ENCODE measurements at regions not wholly inside any gene's neighbourhood (a gene's known extent, or its start where the extent isn't known, plus 50 kb on each side); places are given as distances from the start of the nearest gene placed in this dataset.

DNA sequence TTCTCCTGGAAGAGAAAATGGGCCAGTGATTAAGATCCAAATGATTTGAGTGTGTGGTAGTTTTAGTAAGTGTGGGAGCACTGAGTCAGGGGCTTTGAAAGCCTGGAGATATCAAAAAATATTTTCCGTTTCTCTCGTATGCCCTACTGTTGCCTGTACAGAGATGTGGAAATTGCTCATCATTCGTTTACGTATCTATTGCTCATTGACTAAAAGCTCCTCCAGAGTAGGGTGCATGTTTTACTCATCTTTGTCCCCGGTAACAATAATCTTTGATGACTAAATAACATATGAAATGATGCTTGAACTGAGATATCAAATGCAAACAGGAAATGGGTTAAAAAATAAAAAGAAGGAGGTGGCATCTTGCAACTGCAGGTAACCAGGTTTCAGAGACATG is 114.2 kb upstream of the FST start:
- no peak for DNase-seq (ENCODE audit: low read depth in 2 of 2)

DNA sequence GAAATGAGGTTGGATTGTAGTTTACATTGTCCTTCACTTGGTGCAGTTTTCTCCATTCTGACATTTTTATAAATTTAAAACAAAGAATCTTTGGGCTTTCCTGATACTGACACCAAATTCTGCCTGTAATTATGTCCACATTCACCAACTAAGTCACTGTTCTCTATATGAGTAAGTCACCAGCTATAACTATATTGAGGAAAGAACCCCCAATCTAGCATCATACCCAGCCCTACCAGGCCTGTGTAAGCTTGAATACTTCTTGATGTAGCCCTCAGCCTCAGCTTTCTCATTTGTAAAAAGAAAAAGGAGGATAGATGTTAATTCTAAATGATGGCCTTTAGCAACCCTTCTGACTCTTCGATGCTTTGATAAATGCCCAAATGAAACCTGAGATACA is 112.7 kb upstream of the FST start:
- no peak for DNase-seq (ENCODE audit: low read depth in 2 of 2)

DNA sequence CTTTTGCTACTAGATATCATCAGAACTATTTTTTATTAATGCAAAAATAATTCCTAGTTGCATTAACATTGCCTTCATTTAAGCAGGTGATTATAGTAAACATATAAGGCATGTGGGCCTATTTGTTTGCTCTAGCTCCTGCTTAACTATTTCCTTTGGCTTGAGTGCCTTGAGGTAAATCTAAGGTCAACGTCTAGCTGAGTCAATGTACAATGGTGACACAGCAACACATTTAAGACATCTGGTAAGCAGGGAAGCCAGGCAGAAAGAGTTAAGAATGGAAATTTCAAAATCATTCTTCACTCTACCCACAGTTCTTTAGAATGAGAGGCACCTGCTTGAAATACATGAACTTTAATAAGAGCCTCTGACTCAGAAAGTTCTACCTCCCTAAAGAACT is 111.9 kb upstream of the FST start:
- no peak for DNase-seq (ENCODE audit: low read depth in 2 of 2)

DNA sequence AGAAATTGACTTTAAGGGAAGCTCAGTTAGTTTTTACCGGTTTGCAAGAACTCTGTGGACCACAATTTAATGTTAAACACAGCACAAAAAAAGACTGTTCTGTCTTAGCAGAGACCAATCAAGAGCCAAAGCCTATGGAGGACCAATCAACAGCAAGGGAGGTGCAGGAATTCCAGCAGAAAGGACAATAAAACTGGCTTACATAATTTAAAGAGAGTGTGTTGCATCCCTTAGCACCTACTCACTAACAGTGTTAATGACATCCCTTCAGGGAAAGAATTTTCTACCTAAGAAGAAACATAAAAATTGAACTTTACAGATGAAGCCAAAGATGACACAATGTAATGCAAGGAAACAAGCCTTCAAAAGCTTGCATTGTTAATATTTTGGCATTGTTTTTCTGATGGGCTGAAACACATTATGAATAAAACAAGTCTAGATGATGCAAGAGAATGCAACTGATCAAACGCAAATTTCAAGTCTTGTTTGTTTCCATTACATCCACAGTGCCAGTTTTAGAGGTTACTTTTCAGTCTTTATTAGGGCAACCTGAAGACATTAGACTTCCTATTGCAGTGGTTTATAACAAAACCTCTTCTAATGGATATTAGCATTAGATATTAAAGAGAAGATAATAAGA is 111.3 kb upstream of the FST start:
- no peak for DNase-seq (ENCODE audit: low read depth in 2 of 2)

DNA sequence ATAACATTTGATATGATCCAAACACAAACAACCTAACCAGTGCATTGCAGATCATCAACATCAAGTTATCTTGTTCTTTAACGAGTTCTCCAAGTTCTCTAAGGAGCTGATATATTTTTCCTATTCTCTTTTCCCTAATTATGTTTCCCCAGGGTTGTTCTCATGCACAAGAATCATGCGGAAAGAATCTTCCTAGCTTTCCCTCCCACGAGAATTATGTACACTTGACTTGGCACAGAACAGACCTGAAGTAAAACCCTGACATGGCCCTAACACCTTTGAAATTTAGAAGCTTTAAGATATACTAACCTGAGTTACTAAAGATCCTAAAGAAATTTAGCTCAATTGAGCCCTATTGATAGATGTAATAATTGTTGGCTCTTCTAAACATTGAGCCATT is 110.7 kb upstream of the FST start:
- DNase-seq (ENCODE audit: low read depth in 2 of 2), result no peak

DNA sequence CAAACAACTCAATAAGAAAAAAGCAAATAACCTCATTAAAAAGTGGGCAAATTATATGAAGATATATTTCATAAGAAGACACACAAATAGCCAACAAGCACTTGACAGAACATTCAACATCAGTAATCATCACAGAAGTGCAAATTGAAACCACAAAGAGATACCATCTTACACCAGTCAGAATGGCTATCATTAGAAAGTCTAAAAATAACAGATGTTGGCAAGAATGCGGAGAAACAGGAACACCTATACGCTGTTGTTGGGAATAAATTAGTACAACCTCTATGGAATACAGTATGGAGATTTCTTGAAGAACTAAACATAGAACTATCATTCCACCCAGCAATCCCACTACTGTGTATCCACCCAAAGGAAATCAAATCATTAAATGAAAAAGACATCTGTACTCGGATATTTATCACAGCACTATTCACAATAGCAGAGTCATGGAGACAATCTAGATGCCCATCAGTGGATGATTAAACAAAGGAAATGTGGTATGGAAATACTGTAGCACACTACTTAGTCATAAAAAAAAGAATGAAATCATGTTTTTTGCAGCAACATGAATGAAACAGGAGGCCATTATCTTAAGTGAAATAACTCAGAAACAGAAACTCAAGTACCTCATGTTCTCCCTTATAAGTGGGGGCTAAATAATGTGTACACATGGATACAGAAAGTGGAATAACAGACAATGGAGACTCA is 106.8 kb upstream of the FST start:
- no peak for DNase-seq (ENCODE audit: low read depth in 2 of 2)

DNA sequence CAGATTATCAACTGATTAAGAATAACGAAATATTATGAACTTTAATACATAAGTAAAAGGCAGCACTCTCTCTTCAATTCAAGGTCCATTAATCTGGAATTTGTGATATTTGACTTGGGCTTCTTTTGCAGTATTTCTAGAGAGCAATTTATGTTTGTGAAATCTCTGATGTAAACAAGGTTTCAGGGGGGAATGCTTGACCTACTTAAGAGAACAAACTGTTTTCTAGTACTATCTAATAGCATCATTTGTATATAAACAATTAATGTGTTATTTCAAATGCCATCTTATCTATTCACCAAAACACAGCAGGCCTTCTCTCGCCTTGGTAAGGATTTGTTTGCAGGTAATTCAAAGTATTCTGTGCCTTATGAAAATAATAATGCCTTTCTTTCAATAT is 103.6 kb upstream of the FST start:
- no peak for DNase-seq (ENCODE audit: low read depth in 2 of 2)

DNA sequence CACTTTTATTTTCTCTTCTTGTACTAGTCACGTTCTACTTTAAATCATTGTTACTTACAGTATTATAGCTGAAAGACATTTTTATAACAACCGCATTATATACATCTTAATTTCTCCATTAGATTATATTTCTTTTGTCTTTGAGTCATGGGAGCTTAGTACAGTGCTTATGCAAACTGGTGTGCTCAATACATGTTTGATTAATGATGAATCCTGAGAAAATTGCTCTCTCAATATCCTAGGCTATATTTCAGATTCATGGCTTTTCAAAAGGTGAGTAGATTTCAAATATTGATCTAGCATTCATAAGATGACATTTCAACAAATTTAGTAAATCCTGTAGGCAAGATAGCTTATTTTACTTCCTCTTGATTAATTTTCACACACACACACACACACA is 102.2 kb upstream of the FST start:
- DNase-seq (ENCODE audit: low read depth in 2 of 2), result no peak

DNA sequence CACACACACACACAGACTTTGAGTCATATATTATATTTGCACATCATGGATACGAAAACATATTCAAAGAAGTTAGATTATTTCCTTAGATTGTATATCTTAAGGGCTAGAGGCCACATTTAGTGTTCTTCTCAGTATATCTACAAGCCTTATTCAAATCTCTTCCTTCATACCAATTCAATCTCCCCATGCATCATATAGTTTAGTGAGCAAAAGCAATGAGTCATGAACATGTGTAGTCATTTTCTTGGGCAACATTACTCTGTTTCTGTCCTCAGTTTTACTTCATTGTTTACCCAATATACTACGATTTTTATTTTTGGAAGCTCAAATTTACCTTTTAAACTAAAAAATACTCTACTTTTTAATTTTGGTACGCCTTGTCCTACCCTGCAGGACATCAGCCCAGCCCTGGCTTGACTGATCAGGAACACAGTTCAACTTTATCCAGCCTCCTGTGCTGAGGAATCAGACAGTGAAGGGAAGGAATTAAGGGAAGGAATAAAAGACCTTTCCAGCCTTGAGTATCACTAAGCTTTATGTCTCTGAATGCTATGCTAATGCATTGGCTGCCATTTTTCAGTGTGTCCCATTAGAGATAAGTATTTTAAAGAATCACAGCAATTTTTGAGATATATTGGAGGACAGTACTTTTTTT is 101.7 kb upstream of the FST start:
- no peak for DNase-seq (ENCODE audit: low read depth in 2 of 2)

DNA sequence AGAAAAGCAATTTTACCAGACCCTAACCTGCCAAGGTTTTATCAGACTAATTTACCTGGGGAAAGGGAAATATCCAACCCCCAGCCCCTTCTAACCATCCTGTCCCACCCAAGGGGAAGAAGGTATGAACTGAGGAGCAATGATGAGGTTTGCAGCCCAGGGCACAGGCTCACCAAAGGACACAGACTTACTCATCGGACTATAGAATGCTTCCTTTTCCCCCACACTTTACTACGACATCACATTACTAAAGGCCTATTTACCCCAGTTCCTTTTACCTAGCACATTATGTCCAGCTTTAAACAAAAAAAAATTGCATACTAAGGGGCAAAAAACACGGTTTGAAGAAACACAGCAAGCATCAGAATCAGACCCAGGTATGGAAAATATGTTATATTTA is 94.1 kb upstream of the FST start:
- DNase-seq (ENCODE audit: low read depth in 2 of 2), result no peak

DNA sequence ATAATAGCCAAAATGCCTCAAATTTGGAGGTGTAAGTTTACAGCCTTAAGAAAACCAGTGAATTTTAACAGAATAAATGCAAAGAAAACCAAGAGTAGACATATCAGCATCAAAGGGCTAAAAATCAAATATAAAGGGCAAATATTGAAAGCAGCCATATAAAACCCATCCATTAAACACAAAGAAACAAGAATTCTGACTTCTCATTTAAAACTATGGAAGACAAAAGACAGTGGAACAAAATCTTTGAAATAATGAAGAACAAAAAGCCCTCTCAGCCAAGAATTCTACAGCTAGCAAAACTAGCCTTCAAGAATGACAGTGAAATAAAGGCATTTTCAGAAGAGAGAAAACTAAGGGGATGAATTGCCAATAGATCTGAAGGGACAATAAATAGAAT is 91.3 kb upstream of the FST start:
- no peak for DNase-seq (ENCODE audit: low read depth in 2 of 2)

DNA sequence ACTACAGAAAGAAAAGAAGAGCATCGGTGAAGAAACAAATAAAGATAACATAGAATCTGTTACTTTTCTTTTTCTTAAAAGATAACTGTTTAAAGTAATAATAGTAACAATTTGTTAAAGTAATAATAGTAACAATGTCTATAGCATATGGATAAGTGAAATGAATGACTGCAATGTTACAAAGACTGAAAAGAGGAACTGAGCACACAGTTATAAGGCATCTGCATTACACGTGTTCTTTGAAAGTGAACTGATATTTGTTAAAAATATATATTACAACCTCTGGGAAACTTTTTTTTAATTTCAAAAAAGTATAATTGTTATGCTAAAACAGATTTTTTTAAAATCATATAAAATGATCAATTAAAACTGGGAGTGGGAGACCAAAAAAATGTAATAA is 88.4 kb upstream of the FST start:
- no peak for DNase-seq (ENCODE audit: low read depth in 2 of 2)

DNA sequence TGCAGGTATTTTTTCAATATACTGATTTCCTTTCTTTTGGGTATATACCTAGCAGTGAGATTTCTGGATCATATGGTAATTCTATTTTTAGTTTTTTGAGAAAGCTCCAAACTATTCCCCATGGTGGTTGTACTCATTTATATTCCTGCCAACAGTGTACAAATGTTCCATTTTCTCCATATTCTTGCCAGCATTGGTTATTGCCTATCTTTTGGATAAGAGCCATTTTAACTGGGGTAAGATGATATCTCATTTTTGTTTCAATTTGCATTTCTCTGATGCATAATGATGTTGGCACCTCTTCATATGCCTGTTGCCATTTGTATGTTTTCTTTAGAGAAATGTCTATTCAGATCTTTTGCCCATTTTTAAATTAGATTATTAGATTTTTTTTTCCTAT is 85.6 kb upstream of the FST start:
- DNase-seq (ENCODE audit: low read depth in 2 of 2), result no peak

DNA sequence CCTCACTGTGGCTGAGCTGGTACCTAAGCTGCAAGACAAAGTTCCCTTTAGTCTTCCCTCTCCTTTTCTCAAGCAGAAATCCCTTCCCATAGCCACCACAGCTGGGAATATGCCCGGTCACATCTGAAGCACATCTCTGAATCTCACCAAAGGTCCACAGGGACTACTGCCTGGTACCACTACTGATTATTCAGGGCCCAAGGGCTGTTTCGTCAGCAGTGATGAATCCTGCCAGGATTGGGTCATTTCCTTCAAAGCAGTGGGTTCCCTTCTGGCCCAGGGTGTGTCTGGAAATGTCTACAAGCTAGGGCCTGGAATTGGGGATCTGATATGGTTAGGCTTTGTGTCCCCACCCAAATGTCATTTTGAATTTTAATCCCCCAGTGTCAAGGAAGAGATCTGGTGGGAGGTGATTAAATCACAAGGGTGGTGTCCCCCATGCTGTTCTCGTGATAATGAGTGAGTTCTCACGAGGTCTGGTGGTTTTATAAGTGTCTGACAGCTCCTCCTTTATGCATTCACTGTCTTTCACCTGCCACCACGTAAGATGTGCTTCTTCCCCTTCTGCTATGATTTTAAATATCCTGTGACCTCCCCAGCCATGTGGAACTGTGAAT is 83.2 kb upstream of the FST start:
- no peak for DNase-seq (ENCODE audit: low read depth in 2 of 2)

DNA sequence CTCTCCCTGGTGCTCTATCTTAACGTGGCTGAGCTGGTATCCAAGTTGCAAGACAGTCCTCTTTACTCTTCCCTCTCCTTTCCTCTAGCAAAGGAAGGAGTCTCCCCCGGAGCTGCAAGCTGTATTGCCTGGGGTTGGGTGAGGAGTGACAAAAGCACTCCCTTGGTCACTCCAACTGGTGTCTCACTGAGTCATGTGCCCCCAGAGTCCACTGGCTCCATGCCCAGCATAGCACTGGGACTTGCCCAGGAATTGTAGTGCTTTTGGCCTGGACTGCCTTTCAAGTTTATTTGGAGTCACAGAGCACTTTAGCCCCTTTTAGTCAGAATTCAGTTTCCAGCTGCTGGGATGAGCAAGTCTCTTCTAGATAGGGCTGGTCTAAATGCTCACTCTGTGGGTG is 82.6 kb upstream of the FST start:
- no peak for DNase-seq (ENCODE audit: low read depth in 2 of 2)

DNA sequence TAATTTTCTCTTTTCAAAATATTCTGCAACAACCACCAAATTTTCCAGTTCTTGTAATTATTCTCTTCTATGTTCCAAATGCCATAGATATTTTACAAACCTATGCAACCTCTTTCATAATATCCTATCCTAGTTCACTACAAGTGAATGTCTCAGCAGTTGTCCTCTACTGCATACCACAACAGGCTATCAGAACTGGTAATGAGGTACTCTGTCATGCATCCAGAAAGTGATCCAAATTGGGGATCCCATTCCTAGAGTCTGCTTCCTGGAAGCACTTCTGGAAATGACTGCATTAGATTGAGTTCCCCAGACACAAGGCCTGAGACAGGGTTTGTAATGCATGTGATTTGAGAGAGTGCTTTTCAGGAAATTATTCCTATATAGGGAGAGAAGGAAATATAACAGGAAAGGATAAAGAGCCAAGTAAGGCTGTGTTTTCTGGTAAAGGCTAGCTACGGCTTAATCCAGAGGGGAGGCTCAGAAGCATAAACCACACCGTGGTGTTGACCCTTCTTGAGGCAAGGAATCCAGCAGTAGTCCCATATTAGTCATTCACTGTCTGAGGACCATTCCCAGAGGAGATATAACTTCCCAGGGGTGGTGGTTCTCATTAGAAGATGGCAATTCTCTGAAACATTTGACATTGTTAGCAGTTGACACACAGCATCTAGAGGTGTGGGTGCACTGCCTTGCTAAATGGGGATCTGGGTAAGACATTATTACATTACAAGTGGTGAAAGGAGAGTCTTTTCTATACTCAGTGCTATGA is 80.3 kb upstream of the FST start:
- DNase-seq (ENCODE audit: low read depth in 2 of 2), result no peak

DNA sequence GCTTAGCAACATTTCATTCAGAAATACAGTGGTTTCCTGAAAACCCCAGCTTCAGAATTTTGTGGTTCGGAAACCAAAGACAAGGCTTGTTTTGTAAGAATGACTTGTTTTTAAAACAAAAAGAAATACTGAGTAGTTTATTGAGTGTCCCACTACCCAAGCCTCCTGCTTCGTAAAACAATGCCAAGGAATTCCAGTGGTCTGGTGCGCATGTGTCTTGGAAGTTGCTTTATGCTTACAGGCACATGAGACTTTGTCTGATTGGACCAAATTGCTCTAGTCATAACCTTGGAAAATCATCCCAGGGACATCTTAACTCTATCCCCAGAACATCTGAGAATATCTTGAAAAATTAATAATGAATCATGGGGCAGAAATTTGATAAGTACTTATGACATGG is 77.1 kb upstream of the FST start:
- no peak for DNase-seq (ENCODE audit: low read depth in 2 of 2)

DNA sequence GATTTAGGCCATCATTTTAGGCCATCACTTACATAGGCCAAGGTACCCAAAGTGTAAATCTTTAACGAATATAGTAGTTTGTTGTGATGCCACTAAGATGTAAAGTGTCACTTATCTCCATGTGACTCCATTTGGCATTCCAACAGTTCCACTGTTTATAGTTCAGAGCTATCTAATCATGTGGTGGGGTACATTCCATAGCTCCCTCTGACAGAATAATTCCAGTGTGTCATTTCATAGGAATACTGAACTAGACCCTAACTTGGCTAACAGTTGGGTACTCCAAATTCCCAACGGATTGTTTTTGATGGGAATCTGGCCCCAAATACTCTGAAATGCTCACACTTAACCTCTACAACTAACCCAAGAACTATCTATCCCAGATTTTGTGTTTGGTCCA is 76.7 kb upstream of the FST start:
- no peak for DNase-seq (ENCODE audit: low read depth in 2 of 2)

DNA sequence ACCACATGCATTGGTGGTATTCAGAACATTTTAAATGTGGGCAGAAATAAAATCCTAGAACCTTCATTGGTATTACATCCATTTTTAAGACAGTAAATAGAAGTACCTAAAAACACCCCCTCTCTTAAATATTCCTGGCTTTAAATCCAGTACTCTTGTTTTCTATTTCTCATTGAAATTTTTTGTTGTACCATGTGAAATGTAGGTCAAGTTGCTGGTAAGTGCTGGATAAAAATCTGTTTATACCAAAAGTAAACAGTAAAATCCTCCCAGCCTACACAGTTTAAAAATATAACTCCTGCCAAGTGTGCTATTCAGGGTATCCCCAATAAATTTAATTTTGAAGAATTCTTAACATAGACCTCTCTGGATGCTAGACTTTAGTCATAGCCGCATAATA is 75.0 kb upstream of the FST start:
- no peak for DNase-seq (ENCODE audit: low read depth in 2 of 2)

DNA sequence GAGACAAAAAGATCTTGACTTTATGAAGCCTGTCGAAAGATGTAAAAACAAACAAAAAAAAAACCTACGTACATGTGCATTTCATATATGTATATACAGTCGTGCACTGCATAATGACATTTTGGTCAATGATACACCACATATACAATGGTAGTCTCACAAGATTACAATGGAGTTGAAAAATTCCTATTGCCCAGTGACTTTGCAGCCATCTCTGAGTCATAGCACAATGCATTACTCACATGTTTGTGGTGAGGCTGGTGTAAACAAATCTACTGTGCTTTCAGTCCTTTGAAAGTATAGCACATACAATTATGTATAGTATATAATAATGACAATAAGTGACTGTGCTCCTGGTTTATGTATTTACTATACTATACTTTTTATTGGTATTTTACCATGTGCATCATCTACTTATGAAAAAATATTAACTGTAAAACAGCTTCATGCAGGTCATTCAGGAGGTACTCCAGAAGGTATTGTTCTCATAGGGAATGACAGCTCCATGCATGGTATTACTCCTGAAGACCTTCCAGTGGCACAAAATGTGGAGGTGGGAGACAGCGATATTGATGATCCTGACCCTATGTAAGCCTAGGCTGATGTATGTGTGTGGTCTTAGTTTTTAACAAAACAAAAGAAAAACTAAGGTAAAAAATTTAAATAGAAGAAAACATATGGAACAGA is 73.7 kb upstream of the FST start:
- DNase-seq (ENCODE audit: low read depth in 2 of 2), result no peak

DNA sequence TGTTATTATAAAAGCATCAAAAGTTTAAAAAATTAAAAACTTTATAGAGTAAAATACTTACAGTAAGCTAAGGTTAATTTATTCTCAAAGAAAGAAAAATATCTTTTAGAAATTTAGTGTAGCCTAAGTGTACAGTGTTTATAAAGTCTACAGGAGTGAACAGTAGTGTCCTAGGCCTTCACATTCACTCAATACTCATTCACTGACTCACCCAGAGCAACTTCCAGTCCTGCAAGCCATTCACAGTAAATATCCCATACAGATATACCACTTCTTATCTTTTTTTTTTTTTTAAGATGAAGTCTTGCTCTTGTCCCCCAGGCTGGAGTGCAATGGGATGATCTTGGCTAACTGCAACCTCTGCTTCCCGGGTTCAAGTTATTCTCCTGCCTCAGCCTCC is 73.1 kb upstream of the FST start:
- DNase-seq (ENCODE audit: low read depth in 2 of 2), result no peak

DNA sequence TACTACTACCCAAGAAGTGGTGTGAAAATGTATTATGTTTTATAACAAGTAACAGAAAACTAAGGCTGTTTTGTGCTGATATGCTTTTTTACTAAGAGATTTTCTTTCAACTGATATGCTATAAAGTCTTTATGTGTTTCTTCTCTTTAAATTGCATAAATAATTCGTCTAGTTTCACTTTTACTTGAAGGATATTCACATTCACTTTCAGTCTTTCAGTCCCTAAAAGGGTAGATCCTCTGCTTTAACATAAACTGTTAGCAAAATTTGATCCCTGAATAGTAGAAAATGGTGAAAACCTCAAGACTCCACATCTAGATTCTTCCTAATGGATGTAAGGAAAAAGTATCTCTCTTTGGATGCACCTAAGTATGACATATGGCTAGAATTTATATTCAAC is 69.0 kb upstream of the FST start:
- DNase-seq (ENCODE audit: low read depth in 2 of 2), result no peak

Measured in stimulated activated CD4-positive, alpha-beta T cell treated with anti-CD3 and anti-CD28 coated beads, Interleukin-4, amount 100 ng/mL, for 48 hours (primary cell).